ENCODE measurements at regions not wholly inside any gene's neighbourhood (a gene's known extent, or its start where the extent isn't known, plus 50 kb on each side); places are given as distances from the start of the nearest gene placed in this dataset.
A peak's percentile ranks its signal among the peaks of the same experiment; 100 is the strongest.

GRCh38 chr4:156154978-156155377, 201.3 kb upstream of the CTSO start:
- H3K36me3 ChIP-seq = no peaks in the 10 kb centered on the region
- no peaks in the 10 kb centered on the region for H3K4me1 ChIP-seq
- no peak for DNase-seq (ENCODE audit: extremely low spot score in 2 of 2)
- H3K9me3 ChIP-seq = no peaks in the 10 kb centered on the region
- no peak for TF ChIP-seq POLR2AphosphoS5 (IDR thresholded peaks at IDR 0.05; ENCODE audit: insufficient read depth in 1 of 2, low read depth in 1 of 2)
- TF ChIP-seq POLR2A (IDR thresholded peaks at IDR 0.05) = no peak
- TF ChIP-seq, protein P1, sequence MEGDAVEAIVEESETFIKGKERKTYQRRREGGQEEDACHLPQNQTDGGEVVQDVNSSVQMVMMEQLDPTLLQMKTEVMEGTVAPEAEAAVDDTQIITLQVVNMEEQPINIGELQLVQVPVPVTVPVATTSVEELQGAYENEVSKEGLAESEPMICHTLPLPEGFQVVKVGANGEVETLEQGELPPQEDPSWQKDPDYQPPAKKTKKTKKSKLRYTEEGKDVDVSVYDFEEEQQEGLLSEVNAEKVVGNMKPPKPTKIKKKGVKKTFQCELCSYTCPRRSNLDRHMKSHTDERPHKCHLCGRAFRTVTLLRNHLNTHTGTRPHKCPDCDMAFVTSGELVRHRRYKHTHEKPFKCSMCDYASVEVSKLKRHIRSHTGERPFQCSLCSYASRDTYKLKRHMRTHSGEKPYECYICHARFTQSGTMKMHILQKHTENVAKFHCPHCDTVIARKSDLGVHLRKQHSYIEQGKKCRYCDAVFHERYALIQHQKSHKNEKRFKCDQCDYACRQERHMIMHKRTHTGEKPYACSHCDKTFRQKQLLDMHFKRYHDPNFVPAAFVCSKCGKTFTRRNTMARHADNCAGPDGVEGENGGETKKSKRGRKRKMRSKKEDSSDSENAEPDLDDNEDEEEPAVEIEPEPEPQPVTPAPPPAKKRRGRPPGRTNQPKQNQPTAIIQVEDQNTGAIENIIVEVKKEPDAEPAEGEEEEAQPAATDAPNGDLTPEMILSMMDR (IDR thresholded peaks at IDR 0.05) = no peak
- H3K4me3 ChIP-seq = no peak overlapping the region
- intact Hi-C loops (cut with DNase I) = no loop called here
- H3K27ac ChIP-seq = no peak overlapping the region
- H3K27me3 ChIP-seq = no peaks in the 10 kb centered on the region

DNA sequence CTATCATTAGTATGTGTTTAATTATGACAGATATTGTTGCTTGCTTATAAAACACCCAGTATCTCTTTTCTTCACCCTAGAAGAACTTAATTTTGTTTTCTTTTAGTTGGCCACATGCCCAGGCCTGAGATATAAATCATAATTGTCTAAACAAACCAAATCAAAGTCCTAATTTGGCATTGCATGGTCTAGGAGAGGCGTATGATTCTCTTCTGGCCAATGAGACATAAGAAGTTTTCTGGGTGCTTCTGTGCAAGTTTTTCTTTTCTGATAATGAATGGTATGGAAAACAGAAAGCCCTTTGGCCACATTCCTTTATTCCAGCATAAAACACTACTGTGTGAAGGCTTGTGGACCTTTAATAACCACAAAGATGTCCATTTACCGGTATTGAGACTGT, 192.9 kb upstream of the CTSO start:
- Histone ChIP-seq H3K27ac (no peak overlapping the region), H3K27me3 (no peaks in the 10 kb centered on the region), H3K36me3 (no peaks in the 10 kb centered on the region), H3K9me3 (no peaks in the 10 kb centered on the region), H3K4me3 (no peak overlapping the region), H3K4me1 (no peaks in the 10 kb centered on the region)
- DNase-seq (ENCODE audit: extremely low spot score in 2 of 2) = no peak
- intact Hi-C loops (cut with DNase I) = no loop called here
- TF ChIP-seq POLR2AphosphoS5 (IDR thresholded peaks at IDR 0.05; ENCODE audit: insufficient read depth in 1 of 2, low read depth in 1 of 2) (no peak), POLR2A (IDR thresholded peaks at IDR 0.05) (no peak)
- TF ChIP-seq, protein P1 (IDR thresholded peaks at IDR 0.05) = no peak

DNA sequence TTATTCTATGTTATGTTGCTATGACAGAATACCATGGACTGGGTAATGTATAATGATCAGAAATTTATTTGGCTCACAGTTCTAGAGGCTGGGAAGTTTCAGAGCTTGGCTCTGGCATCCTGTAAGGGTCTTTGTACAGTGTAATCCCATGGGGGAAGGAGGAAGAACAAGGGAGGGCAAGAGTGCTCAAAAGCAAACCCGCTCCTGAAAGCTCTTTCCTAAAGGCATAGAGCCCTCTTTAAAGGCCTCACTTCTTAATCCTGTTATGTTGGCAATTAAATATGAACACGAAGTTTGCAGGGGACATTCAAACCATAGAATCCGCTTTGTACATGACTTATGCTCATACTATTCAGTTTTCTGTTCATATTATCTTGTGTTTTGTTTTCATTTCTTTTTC, 191.3 kb upstream of the CTSO start:
- H3K27ac ChIP-seq = no peak overlapping the region
- H3K9me3 ChIP-seq = no peaks in the 10 kb centered on the region
- no peak overlapping the region for H3K4me3 ChIP-seq
- intact Hi-C loops (cut with DNase I) = no loop called here
- H3K27me3 ChIP-seq = no peaks in the 10 kb centered on the region
- H3K36me3 ChIP-seq = no peaks in the 10 kb centered on the region
- H3K4me1 ChIP-seq = no peaks in the 10 kb centered on the region
- TF ChIP-seq, protein P1 (IDR thresholded peaks at IDR 0.05) = no peak
- TF ChIP-seq POLR2AphosphoS5 (IDR thresholded peaks at IDR 0.05; ENCODE audit: insufficient read depth in 1 of 2, low read depth in 1 of 2) (no peak), POLR2A (IDR thresholded peaks at IDR 0.05) (no peak)
- DNase-seq (ENCODE audit: extremely low spot score in 2 of 2) = no peak

- no peak for DNase-seq (ENCODE audit: extremely low spot score in 2 of 2)
- Histone ChIP-seq H3K27me3 (no peaks in the 10 kb centered on the region), H3K36me3 (no peaks in the 10 kb centered on the region), H3K27ac (no peak overlapping the region), H3K4me1 (peaks cover 16% of the 10 kb centered on the region), H3K4me3 (no peak overlapping the region), H3K9me3 (no peaks in the 10 kb centered on the region)
- intact Hi-C loops (cut with DNase I) = no loop called here
- TF ChIP-seq POLR2AphosphoS5 (IDR thresholded peaks at IDR 0.05; ENCODE audit: insufficient read depth in 1 of 2, low read depth in 1 of 2) (no peak), POLR2A (IDR thresholded peaks at IDR 0.05) (no peak)
- TF ChIP-seq, protein P1 (IDR thresholded peaks at IDR 0.05) = no peak
These were observed 185.2 kb upstream of the CTSO start for GRCh38 chr4:156138781-156139280.

- Histone ChIP-seq H3K36me3 (no peaks in the 10 kb centered on the region), H3K27me3 (no peaks in the 10 kb centered on the region), H3K9me3 (no peaks in the 10 kb centered on the region), H3K4me3 (no peak overlapping the region), H3K27ac (peak overlapping the region; percentile 70), H3K4me1 (peaks cover 16% of the 10 kb centered on the region)
- no peak for DNase-seq (ENCODE audit: extremely low spot score in 2 of 2)
- intact Hi-C loops (cut with DNase I) = no loop called here
- no peak for TF ChIP-seq POLR2AphosphoS5 (IDR thresholded peaks at IDR 0.05; ENCODE audit: insufficient read depth in 1 of 2, low read depth in 1 of 2)
- TF ChIP-seq, protein P1 (IDR thresholded peaks at IDR 0.05) = no peak
- TF ChIP-seq POLR2A (IDR thresholded peaks at IDR 0.05) = no peak
These were observed 184.2 kb upstream of the CTSO start for GRCh38 chr4:156137679-156138473.
